ENCODE measurements at regions not wholly inside any gene's neighbourhood (a gene's known extent, or its start where the extent isn't known, plus 50 kb on each side); places are given as distances from the start of the nearest gene placed in this dataset.

GRCh38 chr6:95740157-95740556, 162.8 kb downstream of the MANEA start:
- TF ChIP-seq CTCF (IDR thresholded peaks at IDR 0.05; ENCODE audit: poor library complexity, severe bottlenecking) (no peak), POLR2AphosphoS5 (IDR thresholded peaks at IDR 0.05) (no peak), EZH2 (IDR thresholded peaks at IDR 0.05; ENCODE audit: borderline replicate concordance, insufficient read depth, low read length, poor library complexity, severe bottlenecking) (no peak), SMC3 (conservative IDR thresholded peaks at IDR 0.05; ENCODE audit: poor library complexity) (no peak), EP300 (conservative IDR thresholded peaks at IDR 0.05; ENCODE audit: poor library complexity, severe bottlenecking) (no peak), REST (IDR thresholded peaks at IDR 0.05; ENCODE audit: borderline replicate concordance) (no peak), TAF1 (IDR thresholded peaks at IDR 0.05; ENCODE audit: low read depth) (no peak), RAD21 (conservative IDR thresholded peaks at IDR 0.05) (no peak), MXI1 (conservative IDR thresholded peaks at IDR 0.05; ENCODE audit: poor library complexity, severe bottlenecking) (no peak)
